ENCODE measurements at regions not wholly inside any gene's neighbourhood (a gene's known extent, or its start where the extent isn't known, plus 50 kb on each side); places are given as distances from the start of the nearest gene placed in this dataset.
"Not testable (repeated sequence)": the region's sequence is repeated elsewhere in the genome, so short reads cannot be mapped to it uniquely, and the experiment has no call there.

DNA sequence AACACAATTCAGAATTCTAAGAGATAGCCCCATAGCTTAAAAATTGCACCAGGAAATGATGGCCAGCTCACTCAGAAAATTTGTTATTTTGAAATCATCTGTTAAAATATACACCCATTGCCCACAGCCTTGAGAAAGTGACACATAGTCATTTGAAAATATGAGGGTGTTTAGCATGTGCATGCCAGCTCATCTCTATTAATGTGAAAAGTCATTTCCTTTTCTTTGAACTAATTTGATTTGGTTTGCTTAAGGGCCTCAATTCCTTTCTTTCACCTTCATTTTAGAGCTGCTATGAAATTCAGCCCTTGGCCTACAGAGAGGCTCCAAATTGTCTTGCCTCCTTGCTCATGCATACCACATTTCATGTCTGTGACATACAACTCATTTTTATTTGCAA lies 241.4 kb downstream of the PHLDA1 start:
- Mint-ChIP-seq H3K4me1 (ENCODE audit: low read depth) (peaks cover 22% of the 10 kb centered on the region), H3K27me3 (ENCODE audit: low read depth) (peaks cover 10% of the 10 kb centered on the region), H3K4me3 (no peak overlapping the region), H3K36me3 (ENCODE audit: low read depth) (no peaks in the 10 kb centered on the region), H3K27ac (no peak overlapping the region), H3K9me3 (peaks cover 1% of the 10 kb centered on the region)
- intact Hi-C loops (cut with micrococcal nuclease) = loop anchor here (1.0 to 5.0 kb wide), 4 partner anchors 88 to 230 kb away; no protein-coding TSS in a partner anchor
- CTCF ChIA-PET = interaction anchor here (0.6 to 1.2 kb wide), 2 partner anchors 13 to 127 kb away, joined by 3 to 6 read pairs; no protein-coding TSS in a partner anchor
- no peak for DNase-seq

DNA sequence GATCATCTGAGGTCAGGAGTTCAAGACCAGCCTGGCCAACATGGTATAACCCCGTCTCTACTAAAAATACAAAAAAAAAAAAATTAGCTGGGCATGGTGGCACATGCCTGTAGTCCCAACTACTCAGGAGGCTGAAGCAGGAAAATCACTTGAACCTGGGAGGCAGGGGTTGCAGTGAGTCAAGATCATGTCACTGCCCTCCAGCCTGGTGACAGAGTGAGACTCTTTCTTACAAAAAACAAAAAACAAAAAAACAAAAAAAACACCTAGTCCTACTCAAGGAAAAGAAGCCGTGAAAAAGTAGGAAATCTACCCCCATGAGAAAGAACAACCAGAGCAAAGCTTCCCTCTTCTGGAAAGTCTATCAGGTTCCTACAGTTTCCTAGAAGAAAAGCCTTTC lies 244.4 kb downstream of the PHLDA1 start:
- H3K36me3 Mint-ChIP-seq (ENCODE audit: low read depth); H3K27ac Mint-ChIP-seq; H3K9me3 Mint-ChIP-seq; CTCF ChIA-PET; H3K4me3 Mint-ChIP-seq; intact Hi-C loops (cut with micrococcal nuclease); DNase-seq; H3K27me3 Mint-ChIP-seq (ENCODE audit: low read depth): not testable (repeated sequence)
- peaks cover 15% of the 10 kb centered on the region for H3K4me1 Mint-ChIP-seq (ENCODE audit: low read depth)

DNA sequence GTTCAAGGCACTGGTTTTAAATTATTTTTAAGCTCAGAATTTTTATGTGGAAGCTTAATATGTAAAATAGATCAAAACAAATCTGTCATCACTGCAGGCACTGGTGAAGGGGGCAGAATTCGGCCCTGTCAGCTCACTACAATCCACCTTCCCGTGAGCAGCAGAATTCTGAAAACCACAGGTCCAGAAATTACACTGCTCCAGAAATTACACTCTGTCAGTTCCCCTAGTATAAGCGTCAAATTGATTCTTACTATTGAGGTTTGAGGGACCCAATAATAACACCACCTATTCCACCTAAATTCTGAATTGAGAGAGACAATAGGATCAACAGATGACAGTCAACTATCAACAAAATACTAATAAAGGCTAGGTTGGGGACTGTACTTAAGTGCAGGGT lies 245.5 kb downstream of the PHLDA1 start:
- Mint-ChIP-seq H3K9me3 (no peaks in the 10 kb centered on the region), H3K27ac (no peak overlapping the region), H3K4me1 (ENCODE audit: low read depth) (peaks cover 14% of the 10 kb centered on the region), H3K27me3 (ENCODE audit: low read depth) (no peaks in the 10 kb centered on the region), H3K4me3 (no peak overlapping the region), H3K36me3 (ENCODE audit: low read depth) (no peaks in the 10 kb centered on the region)
- CTCF ChIA-PET = no interaction called here
- no peak for DNase-seq
- intact Hi-C loops (cut with micrococcal nuclease) = no loop called here

DNA sequence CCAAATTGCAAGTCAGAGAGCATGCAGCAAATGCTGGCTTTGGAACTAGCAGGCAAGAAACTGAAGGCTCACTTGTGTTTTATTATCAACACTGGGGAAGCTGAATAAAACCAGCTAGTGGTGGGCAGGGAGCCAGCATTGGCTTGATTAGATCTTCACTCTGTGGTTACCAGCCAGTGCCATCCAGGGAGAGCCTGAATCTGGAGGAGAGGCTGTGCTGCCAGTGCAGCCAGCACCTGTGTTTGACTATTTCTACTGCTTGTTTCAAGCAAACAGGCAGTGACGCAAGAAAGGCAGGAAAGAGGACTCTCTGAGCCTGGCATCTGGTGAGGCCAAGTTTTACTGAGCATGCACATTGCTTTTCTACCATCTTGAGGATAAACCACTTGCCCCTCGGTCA lies 247.0 kb downstream of the PHLDA1 start:
- Mint-ChIP-seq H3K4me3 (no peak overlapping the region), H3K36me3 (ENCODE audit: low read depth) (no peaks in the 10 kb centered on the region), H3K27me3 (ENCODE audit: low read depth) (peaks cover 5% of the 10 kb centered on the region), H3K27ac (no peak overlapping the region), H3K4me1 (ENCODE audit: low read depth) (peaks cover 5% of the 10 kb centered on the region), H3K9me3 (no peaks in the 10 kb centered on the region)
- CTCF ChIA-PET = interaction anchor here (1.2 kb wide), 1 partner anchor 98 kb away, joined by 3 read pairs; no protein-coding TSS in a partner anchor
- no peak for DNase-seq
- intact Hi-C loops (cut with micrococcal nuclease) = no loop called here

DNA sequence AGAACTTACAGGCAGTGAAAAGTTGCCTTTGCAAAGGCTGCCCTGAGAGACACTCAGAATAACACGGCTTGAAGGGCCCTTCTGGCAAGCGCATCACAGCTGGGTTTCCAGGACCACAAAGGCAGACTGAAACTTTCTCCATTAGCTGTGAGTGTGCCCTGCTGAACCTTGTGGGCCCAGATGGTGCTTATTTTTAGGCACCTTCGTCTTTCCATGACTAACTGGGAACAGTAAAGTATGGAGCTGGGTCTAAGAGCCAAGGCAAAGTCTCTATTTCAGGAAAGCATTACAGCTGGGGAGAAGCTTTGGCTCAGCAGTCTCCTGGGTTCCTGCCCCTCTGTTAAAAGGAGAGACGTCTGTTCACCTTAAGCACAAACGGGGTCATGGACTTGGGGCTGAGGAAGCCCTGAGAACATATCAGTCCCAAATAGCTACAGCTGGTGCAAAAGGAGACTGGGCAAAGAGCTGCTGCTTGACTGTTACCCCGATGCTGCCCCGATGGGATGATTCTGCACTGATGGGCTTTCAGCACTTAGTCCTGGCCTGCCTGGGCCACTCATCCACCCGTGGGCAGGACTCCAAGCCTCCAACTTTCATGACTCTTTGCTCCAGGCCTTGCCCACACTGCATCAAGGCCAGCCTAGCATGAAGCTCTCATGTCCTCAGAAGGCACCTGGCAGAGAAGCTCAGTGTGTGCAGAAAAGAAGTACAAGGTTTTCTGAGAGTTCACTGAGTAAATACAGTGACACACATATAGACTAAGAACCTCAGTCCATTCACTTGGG lies 248.3 kb downstream of the PHLDA1 start:
- H3K4me1 Mint-ChIP-seq (ENCODE audit: low read depth) = peaks cover 5% of the 10 kb centered on the region
- no peak overlapping the region for H3K27ac Mint-ChIP-seq
- H3K36me3 Mint-ChIP-seq (ENCODE audit: low read depth) = no peaks in the 10 kb centered on the region
- intact Hi-C loops (cut with micrococcal nuclease) = no loop called here
- CTCF ChIA-PET = interaction anchor here (0.7 kb wide), 1 partner anchor 618 kb away, joined by 3 read pairs; no protein-coding TSS in a partner anchor
- no peak overlapping the region for H3K4me3 Mint-ChIP-seq
- H3K27me3 Mint-ChIP-seq (ENCODE audit: low read depth) = peaks cover 6% of the 10 kb centered on the region
- H3K9me3 Mint-ChIP-seq = no peaks in the 10 kb centered on the region
- no peak for DNase-seq

DNA sequence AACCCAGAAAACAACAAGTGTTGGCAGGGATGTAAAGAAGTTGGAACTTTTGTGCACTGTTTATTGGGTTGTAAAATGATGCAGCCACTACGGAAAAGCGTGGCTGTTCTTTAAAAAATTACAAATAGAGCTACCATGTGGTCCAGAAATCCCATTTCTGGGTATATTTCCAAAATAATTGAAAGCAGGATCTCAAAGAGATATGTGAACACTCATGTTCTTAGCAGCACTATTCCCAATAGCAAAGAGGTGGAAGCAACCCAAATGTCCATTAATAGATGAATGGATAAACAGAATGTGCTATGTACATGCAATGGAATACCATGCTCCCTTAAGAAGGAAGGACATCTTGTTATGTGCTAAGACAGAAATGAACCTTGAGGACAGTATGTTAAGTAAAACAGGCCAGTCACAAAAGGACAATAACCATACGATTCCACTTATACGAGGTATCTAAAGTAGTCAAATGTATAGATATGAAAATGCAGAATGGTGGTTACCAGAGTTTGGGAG lies 249.5 kb downstream of the PHLDA1 start:
- no peaks in the 10 kb centered on the region for H3K9me3 Mint-ChIP-seq
- DNase-seq = no peak
- CTCF ChIA-PET = interaction anchor here (0.6 kb wide), 1 partner anchor 231 kb away, joined by 3 read pairs; no protein-coding TSS in a partner anchor
- intact Hi-C loops (cut with micrococcal nuclease) = no loop called here
- no peak overlapping the region for H3K27ac Mint-ChIP-seq
- no peak overlapping the region for H3K4me3 Mint-ChIP-seq
- peaks cover 5% of the 10 kb centered on the region for H3K4me1 Mint-ChIP-seq (ENCODE audit: low read depth)
- peaks cover 6% of the 10 kb centered on the region for H3K27me3 Mint-ChIP-seq (ENCODE audit: low read depth)
- no peaks in the 10 kb centered on the region for H3K36me3 Mint-ChIP-seq (ENCODE audit: low read depth)

DNA sequence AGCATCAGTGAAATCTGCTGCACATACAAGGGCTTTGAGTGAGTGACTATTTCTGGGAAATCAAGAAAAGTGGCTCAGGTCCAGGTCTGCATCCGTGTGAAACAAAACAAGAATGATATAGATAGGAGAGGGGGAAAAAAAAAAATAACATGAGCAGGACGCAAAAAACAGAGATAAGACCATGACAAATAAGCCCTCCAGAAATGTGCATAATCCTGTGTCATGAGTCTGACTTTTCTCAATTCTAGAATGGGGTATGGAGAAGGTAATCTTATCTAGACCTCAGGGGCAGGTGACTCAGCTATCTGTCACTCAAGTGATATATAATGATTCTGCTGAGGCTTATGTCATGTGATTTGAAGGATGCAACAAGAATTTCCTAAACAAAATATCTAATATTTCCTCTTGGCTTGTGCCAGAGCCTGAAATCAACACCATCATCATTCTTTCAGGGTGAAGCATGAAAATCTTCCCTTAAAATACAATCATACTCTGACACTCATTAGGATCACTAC lies 250.0 kb downstream of the PHLDA1 start:
- no peak overlapping the region for H3K4me3 Mint-ChIP-seq
- peaks cover 5% of the 10 kb centered on the region for H3K4me1 Mint-ChIP-seq (ENCODE audit: low read depth)
- no peak for DNase-seq
- CTCF ChIA-PET = interaction anchor here (0.6 kb wide), 1 partner anchor 232 kb away, joined by 3 read pairs; no protein-coding TSS in a partner anchor
- peaks cover 6% of the 10 kb centered on the region for H3K27me3 Mint-ChIP-seq (ENCODE audit: low read depth)
- H3K27ac Mint-ChIP-seq = no peak overlapping the region
- intact Hi-C loops (cut with micrococcal nuclease) = no loop called here
- H3K9me3 Mint-ChIP-seq = no peaks in the 10 kb centered on the region
- H3K36me3 Mint-ChIP-seq (ENCODE audit: low read depth) = no peaks in the 10 kb centered on the region

DNA sequence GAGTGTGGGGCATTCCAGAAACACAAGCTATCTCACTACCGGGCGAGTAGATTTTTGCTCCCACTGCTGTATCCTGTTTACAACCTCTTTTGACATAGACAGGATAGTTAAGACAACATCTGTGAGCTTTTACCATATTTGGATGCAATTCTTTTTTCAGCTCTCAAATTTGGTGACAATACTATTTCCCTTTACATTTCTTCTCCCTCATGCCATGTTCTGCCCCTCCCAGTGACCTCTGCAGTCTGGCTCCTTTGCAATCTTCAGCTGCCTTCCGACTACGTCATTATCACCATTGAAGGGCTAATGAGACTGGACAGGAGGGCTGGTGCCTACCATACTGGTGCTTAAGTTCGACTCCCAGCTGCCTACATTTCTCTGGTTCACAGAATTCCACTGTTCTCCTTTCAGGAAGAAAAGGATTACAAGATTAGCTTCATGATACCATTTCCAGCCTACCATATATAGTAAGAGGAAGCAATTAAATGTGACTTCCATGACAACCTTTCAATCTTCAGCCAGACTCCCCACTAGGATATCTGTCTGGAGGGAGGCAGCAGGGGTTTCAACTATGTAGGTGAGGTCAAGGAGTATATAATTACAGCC lies 251.6 kb downstream of the PHLDA1 start:
- peaks cover 8% of the 10 kb centered on the region for H3K27me3 Mint-ChIP-seq (ENCODE audit: low read depth)
- intact Hi-C loops (cut with micrococcal nuclease) = no loop called here
- no peak overlapping the region for H3K4me3 Mint-ChIP-seq
- H3K36me3 Mint-ChIP-seq (ENCODE audit: low read depth) = no peaks in the 10 kb centered on the region
- CTCF ChIA-PET = no interaction called here
- peaks cover 5% of the 10 kb centered on the region for H3K4me1 Mint-ChIP-seq (ENCODE audit: low read depth)
- H3K27ac Mint-ChIP-seq = no peak overlapping the region
- no peaks in the 10 kb centered on the region for H3K9me3 Mint-ChIP-seq
- DNase-seq = no peak

DNA sequence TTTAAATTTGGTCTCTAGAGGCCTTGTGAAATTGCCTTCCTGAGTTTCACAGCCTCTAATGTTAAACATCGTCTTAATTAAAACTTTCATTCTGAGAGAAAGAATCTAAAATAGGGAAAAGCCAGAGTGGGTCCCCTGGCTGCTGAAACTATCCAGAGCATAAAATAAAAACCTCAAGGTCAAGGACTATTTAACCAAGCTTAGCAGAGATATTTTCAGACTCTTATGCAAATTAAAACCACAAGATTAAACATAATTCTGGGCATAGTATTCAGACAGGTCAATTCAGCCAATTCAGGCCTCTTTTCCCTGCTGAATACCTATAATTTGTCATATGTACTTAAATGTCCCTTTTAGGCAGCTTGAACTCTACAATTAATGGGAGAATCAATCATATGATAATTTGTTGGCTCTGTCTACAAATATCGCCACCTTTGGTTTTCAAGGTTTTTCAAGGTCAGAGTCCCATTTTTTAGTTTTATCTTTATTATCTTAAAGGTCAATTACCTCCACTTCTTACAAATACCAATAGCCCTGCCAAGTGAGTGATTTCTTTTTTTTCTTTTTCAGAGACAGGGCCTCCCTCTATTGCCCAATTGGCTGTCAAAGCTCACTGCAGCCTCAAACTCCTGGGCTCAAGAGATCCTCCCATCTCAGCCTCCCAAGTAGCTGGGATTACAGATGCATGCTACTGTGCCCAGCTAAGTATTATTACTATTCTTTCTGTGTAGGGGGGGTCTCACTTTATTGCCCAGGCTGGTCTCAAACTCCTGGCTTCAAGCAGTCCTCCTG lies 257.1 kb downstream of the PHLDA1 start:
- intact Hi-C loops (cut with micrococcal nuclease) = no loop called here

DNA sequence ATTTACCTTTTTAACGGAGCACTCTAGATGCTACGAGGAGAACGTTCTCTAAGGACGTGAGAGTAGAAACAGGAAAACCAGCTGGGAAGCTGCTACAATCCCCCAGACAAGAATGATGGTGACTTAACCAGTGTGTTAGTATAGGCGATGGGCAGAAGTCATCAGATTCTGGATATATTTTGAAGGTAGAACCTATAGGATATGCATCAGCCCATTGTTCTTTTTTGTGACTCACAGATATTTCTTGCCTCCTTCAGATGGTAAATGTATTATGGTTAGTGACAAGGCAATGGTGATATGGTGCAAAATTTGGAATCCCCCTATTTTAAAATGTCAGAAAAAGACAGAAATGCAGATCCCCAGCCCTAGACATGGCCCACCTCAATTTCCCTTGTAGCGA lies 258.2 kb downstream of the PHLDA1 start:
- Mint-ChIP-seq H3K27ac (no peak overlapping the region), H3K36me3 (ENCODE audit: low read depth) (no peaks in the 10 kb centered on the region), H3K4me1 (ENCODE audit: low read depth) (no peaks in the 10 kb centered on the region), H3K9me3 (no peaks in the 10 kb centered on the region), H3K27me3 (ENCODE audit: low read depth) (peaks cover 5% of the 10 kb centered on the region), H3K4me3 (no peak overlapping the region)
- no peak for DNase-seq
- CTCF ChIA-PET = no interaction called here
- intact Hi-C loops (cut with micrococcal nuclease) = no loop called here

More for the DNA sequence above, 257.1 kb downstream of the PHLDA1 start:
- Mint-ChIP-seq H3K4me1 (ENCODE audit: low read depth) (no peaks in the 10 kb centered on the region), H3K27ac (no peak overlapping the region), H3K9me3 (no peaks in the 10 kb centered on the region), H3K27me3 (ENCODE audit: low read depth) (peaks cover 4% of the 10 kb centered on the region), H3K4me3 (no peak overlapping the region), H3K36me3 (ENCODE audit: low read depth) (no peaks in the 10 kb centered on the region)
- CTCF ChIA-PET = interaction anchor here (0.6 kb wide), 1 partner anchor 17 kb away, joined by 3 read pairs; no protein-coding TSS in a partner anchor
- no peak for DNase-seq

DNA sequence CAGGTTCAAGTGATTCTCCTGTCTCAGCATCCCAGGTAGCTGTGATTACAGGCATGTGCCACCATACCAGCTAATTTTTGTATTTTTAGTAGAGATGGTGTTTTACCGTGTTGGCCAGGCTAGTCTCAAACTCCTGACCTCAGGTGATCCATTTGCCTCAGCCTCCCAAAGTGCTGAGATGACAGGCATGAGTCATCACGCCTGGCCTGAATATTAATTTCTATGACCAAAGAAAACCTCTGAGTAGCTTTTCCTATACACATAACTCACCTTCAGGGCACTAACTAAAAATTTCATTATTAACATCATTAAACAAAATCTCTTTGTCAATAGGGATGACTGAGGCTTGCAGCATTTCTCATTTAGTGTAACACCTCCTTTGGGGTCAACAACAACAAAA lies 259.6 kb upstream of the KRR1 start:
- Mint-ChIP-seq H3K9me3 (no peaks in the 10 kb centered on the region), H3K36me3 (ENCODE audit: low read depth) (no peaks in the 10 kb centered on the region), H3K27me3 (ENCODE audit: low read depth) (peaks cover 6% of the 10 kb centered on the region), H3K27ac (no peak overlapping the region), H3K4me1 (ENCODE audit: low read depth) (peaks cover 2% of the 10 kb centered on the region), H3K4me3 (no peak overlapping the region)
- intact Hi-C loops (cut with micrococcal nuclease) = no loop called here
- CTCF ChIA-PET = no interaction called here
- no peak for DNase-seq

DNA sequence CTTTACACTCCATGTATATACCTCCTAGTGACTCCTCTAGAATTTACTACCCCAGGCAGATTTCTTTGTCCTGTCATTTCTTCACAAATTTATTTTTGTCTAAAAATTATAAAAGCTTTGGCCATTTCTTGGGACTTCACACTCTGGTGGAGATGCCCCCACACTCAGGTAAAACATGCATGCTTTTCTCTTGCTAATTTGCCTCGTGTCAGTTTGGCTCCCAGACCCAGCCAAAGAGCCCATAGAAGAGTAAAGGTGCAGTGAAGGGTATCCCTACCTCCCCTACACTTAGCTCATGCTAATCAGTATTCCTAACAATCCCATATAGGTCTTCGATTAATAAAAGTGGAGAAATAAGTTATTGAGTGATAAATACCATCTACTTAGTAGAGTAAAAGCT lies 256.5 kb upstream of the KRR1 start:
- CTCF ChIA-PET = no interaction called here
- DNase-seq = no peak
- Mint-ChIP-seq H3K4me3 (no peak overlapping the region), H3K36me3 (ENCODE audit: low read depth) (no peaks in the 10 kb centered on the region), H3K27ac (no peak overlapping the region), H3K4me1 (ENCODE audit: low read depth) (peaks cover 2% of the 10 kb centered on the region), H3K9me3 (no peaks in the 10 kb centered on the region), H3K27me3 (ENCODE audit: low read depth) (peaks cover 9% of the 10 kb centered on the region)
- intact Hi-C loops (cut with micrococcal nuclease) = no loop called here
